HG02759 (cell line): ENCODE measurements at regions not wholly inside any gene's neighbourhood (a gene's known extent, or its start where the extent isn't known, plus 50 kb on each side); places are given as distances from the start of the nearest gene placed in this dataset.

Experiments
- ATAC-seq: cut with Tn5 transposase; IDR thresholded peaks from one replicate; pipeline ENCODE4 v1.9.1; 2021; ENCODE audit warnings: mild to moderate bottlenecking, moderate library complexity; ENCODE audit not compliant: unreplicated experiment

- ATAC-seq = no peak
Observed at GRCh38 chr11:116567721-116568242, 205.0 kb downstream of the BUD13 start.

- ATAC-seq = no peak
Observed at GRCh38 chr11:116563712-116564047, 209.1 kb downstream of the BUD13 start.

GRCh38 chr11:116563028-116563711 lies 209.6 kb downstream of the BUD13 start:
- ATAC-seq = no peak

GRCh38 chr11:116560589-116560988 lies 212.2 kb downstream of the BUD13 start:
- ATAC-seq = no peak

- no peak for ATAC-seq
Observed at GRCh38 chr11:116558504-116559211, 214.1 kb downstream of the BUD13 start.

- ATAC-seq = no peak
Observed at GRCh38 chr11:116557282-116557681, 215.5 kb downstream of the BUD13 start.

- ATAC-seq = no peak
Observed at GRCh38 chr11:116556483-116556882, 216.3 kb downstream of the BUD13 start.

- ATAC-seq = no peak
Observed at GRCh38 chr11:116553482-116553881, 219.3 kb downstream of the BUD13 start.

- ATAC-seq = no peak
Observed at GRCh38 chr11:116551576-116551975, 221.2 kb downstream of the BUD13 start.

- no peak for ATAC-seq
Observed at GRCh38 chr11:116548256-116548655, 224.5 kb downstream of the BUD13 start.

- no peak for ATAC-seq
Observed at GRCh38 chr11:116547571-116547970, 225.2 kb downstream of the BUD13 start.

- ATAC-seq = no peak
Observed at GRCh38 chr11:116545912-116546311, 226.9 kb downstream of the BUD13 start.

GRCh38 chr11:116544721-116545120 lies 228.1 kb downstream of the BUD13 start:
- ATAC-seq = no peak

GRCh38 chr11:116543911-116544475 lies 228.8 kb downstream of the BUD13 start:
- no peak for ATAC-seq

- no peak for ATAC-seq
Observed at GRCh38 chr11:116543099-116543498, 229.7 kb downstream of the BUD13 start.

GRCh38 chr11:116542406-116542805 lies 230.4 kb downstream of the BUD13 start:
- ATAC-seq = no peak

GRCh38 chr11:116541460-116541859 lies 231.3 kb downstream of the BUD13 start:
- no peak for ATAC-seq

- ATAC-seq = no peak
Observed at GRCh38 chr11:116540645-116541304, 232.0 kb downstream of the BUD13 start.

- ATAC-seq = no peak
Observed at GRCh38 chr11:116539836-116540418, 232.9 kb downstream of the BUD13 start.

- ATAC-seq = no peak
Observed at GRCh38 chr11:116539211-116539610, 233.6 kb downstream of the BUD13 start.

- ATAC-seq = no peak
Observed at GRCh38 chr11:116538677-116539076, 234.1 kb downstream of the BUD13 start.
